Mesenchymal stem cell (in vitro differentiated cells and primary cell): ENCODE measurements at regions not wholly inside any gene's neighbourhood (a gene's known extent, or its start where the extent isn't known, plus 50 kb on each side); places are given as distances from the start of the nearest gene placed in this dataset.

Source experiments
- DNase-seq: peaks from one replicate; pipeline ENCODE4 v3.0.0-alpha.2; 2013
- H2AFZ ChIP-seq: one replicate; pipeline ENCODE4 v1.6.1; 2013; ENCODE audit warnings: low read depth, mild to moderate bottlenecking, control low read depth, inconsistent platforms, low read length, moderate library complexity
- H2AK5ac ChIP-seq: 2 replicates; pipeline ENCODE4 v1.6.1; 2013; ENCODE audit warnings: low read length, moderate library complexity, mild to moderate bottlenecking, inconsistent platforms; ENCODE audit not compliant: severe bottlenecking
- H2BK120ac ChIP-seq: one replicate; pipeline ENCODE4 v1.6.1; 2013; ENCODE audit warnings: low read depth, mild to moderate bottlenecking, inconsistent platforms, low read length, moderate library complexity
- H2BK12ac ChIP-seq, 2 experiments: one replicate each; pipeline ENCODE4 v1.6.1; 2013; ENCODE audit warnings: inconsistent platforms in 2 of 2, low read length in 2 of 2, mild to moderate bottlenecking in 2 of 2, moderate library complexity in 2 of 2, control low read depth in 1 of 2
- H2BK15ac ChIP-seq: one replicate; pipeline ENCODE4 v1.6.1; 2013; ENCODE audit warnings: mild to moderate bottlenecking, low read depth, inconsistent platforms; ENCODE audit not compliant: poor library complexity, severe bottlenecking
- H2BK5ac ChIP-seq: 2 replicates; pipeline ENCODE4 v1.6.1; 2013; ENCODE audit warnings: low read depth, mild to moderate bottlenecking, low read length, control low read depth, inconsistent platforms; ENCODE audit not compliant: poor library complexity, severe bottlenecking
- H3K14ac ChIP-seq, 2 experiments: one replicate each; pipeline ENCODE4 v1.6.1; 2013; ENCODE audit warnings: inconsistent platforms in 2 of 2, low read length in 2 of 2, control low read depth in 1 of 2, mild to moderate bottlenecking in 1 of 2, moderate library complexity in 1 of 2
- H3K18ac ChIP-seq, 2 experiments: one replicate each; pipeline ENCODE4 v1.6.1; 2013; ENCODE audit warnings: inconsistent platforms in 2 of 2, low read length in 2 of 2, control low read depth in 1 of 2, low read depth in 1 of 2, mild to moderate bottlenecking in 1 of 2
- H3K23ac ChIP-seq, 2 experiments: one replicate each; pipeline ENCODE4 v1.6.1; 2013; ENCODE audit warnings: inconsistent platforms in 2 of 2, low read length in 2 of 2, mild to moderate bottlenecking in 2 of 2, moderate library complexity in 2 of 2, control low read depth in 1 of 2
- H3K27ac ChIP-seq: 2 replicates; pipeline ENCODE4 v1.5.1; 2013; ENCODE audit warnings: mild to moderate bottlenecking, moderate library complexity, low read length, control low read depth, inconsistent platforms; ENCODE audit not compliant: poor library complexity, severe bottlenecking
- H3K27me3 ChIP-seq, 2 experiments: 2 replicates each; pipeline versions ENCODE4 v1.6.1 to v1.7.0; 2013; ENCODE audit warnings: low read length in 2 of 2, mild to moderate bottlenecking in 2 of 2, moderate library complexity in 2 of 2, control low read depth in 1 of 2, inconsistent platforms in 1 of 2; ENCODE audit not compliant: control insufficient read depth in 1 of 2, insufficient read depth in 1 of 2
- H3K36me3 ChIP-seq, 2 experiments: 2 replicates each; pipeline versions ENCODE4 v1.6.1 to v1.7.0; 2013; ENCODE audit warnings: low read length in 2 of 2, control low read depth in 1 of 2, inconsistent platforms in 1 of 2, low read depth in 1 of 2, mild to moderate bottlenecking in 1 of 2; ENCODE audit not compliant: insufficient read depth in 2 of 2, control insufficient read depth in 1 of 2
- H3K4ac ChIP-seq, 2 experiments: one replicate each; pipeline ENCODE4 v1.6.1; 2013; ENCODE audit warnings: inconsistent platforms in 2 of 2, low read length in 2 of 2, mild to moderate bottlenecking in 2 of 2, moderate library complexity in 2 of 2, control low read depth in 1 of 2, low read depth in 1 of 2
- H3K4me1 ChIP-seq: 2 replicates; pipeline ENCODE4 v1.6.1; 2013; ENCODE audit warnings: low read depth, low read length, control low read depth; ENCODE audit not compliant: control insufficient read depth, insufficient read depth
- H3K4me2 ChIP-seq: 2 replicates; pipeline ENCODE4 v1.6.1; 2013; ENCODE audit warnings: low read length, mild to moderate bottlenecking, inconsistent platforms; ENCODE audit not compliant: poor library complexity, severe bottlenecking
- H3K4me3 ChIP-seq, 2 experiments: 2 replicates each; pipeline versions ENCODE4 v1.5.1 to v1.7.0; 2013; ENCODE audit warnings: low read length in 2 of 2, mild to moderate bottlenecking in 2 of 2, control low read depth in 1 of 2, low read depth in 1 of 2; ENCODE audit not compliant: insufficient read depth in 1 of 2
- H3K79me1 ChIP-seq: replicated peaks from 2 replicates; pipeline ENCODE4 v1.6.1; 2013; ENCODE audit warnings: mild to moderate bottlenecking, control low read depth, low read length, inconsistent platforms; ENCODE audit not compliant: poor library complexity, severe bottlenecking
- H3K9ac ChIP-seq: 2 replicates; pipeline ENCODE4 v1.7.0; 2013; ENCODE audit warnings: mild to moderate bottlenecking, low read length, moderate library complexity
- H3K9me3 ChIP-seq: 2 replicates; pipeline ENCODE4 v1.7.0; 2013; ENCODE audit warnings: mild to moderate bottlenecking, low read length; ENCODE audit not compliant: control insufficient read depth
- H4K8ac ChIP-seq: one replicate; pipeline ENCODE4 v1.6.1; 2013; ENCODE audit warnings: inconsistent platforms, mild to moderate bottlenecking, low read length, moderate library complexity
- H4K91ac ChIP-seq: one replicate; pipeline ENCODE4 v1.6.1; 2013; ENCODE audit warnings: mild to moderate bottlenecking, low read length, inconsistent platforms
- WGBS: methylation state at CpG from one replicate; pipeline ENCODE4 v1.1.7; 2013; ENCODE audit warnings: mixed read lengths; 5-methylcytosine and 5-hydroxymethylcytosine counted together

- Histone ChIP-seq H2BK120ac (no peak overlapping the region), H3K14ac (no peak overlapping the region), H2BK15ac (no peak overlapping the region), H3K9ac (peak overlapping the region; percentile 25), H3K9me3 (no peaks in the 10 kb centered on the region), H3K18ac (no peak overlapping the region), H2BK12ac (no peak overlapping the region), H2BK5ac (no peak overlapping the region), H4K8ac (no peak overlapping the region), H3K4me2 (no peak overlapping the region), H3K4me1 (peaks cover 1% of the 10 kb centered on the region), H3K36me3 (no peaks in the 10 kb centered on the region), H2AK5ac (no peak overlapping the region), H3K27ac (no peak overlapping the region), H3K23ac (no peak overlapping the region), H3K27me3 (no peaks in the 10 kb centered on the region), H4K91ac (no peak overlapping the region), H3K4ac (no peak overlapping the region), H2AFZ (no peak overlapping the region), H3K4me3 (no peak overlapping the region), H3K79me1 (no peaks in the 10 kb centered on the region)
- peak; percentile 53 for DNase-seq
- WGBS: 72% methylated on average over 5 of the region's 5 CpGs
Observed at GRCh38 chr9:86494644-86495111, 140.5 kb upstream of the TUT7 start.

GRCh38 chr9:86491468-86492266, 137.5 kb upstream of the TUT7 start:
- H3K4ac ChIP-seq: no peak overlapping the region
- no peaks in the 10 kb centered on the region for H3K79me1 ChIP-seq
- H3K4me3 ChIP-seq: no peak overlapping the region
- no peak overlapping the region for H2BK15ac ChIP-seq
- no peaks in the 10 kb centered on the region for H3K27me3 ChIP-seq
- no peak overlapping the region for H3K4me2 ChIP-seq
- no peak overlapping the region for H3K27ac ChIP-seq
- no peak overlapping the region for H3K23ac ChIP-seq
- peaks cover 1% of the 10 kb centered on the region for H3K4me1 ChIP-seq
- no peak overlapping the region for H4K91ac ChIP-seq
- DNase-seq: no peak
- H3K36me3 ChIP-seq: no peaks in the 10 kb centered on the region
- H3K14ac ChIP-seq: no peak overlapping the region
- no peak overlapping the region for H2BK5ac ChIP-seq
- no peak overlapping the region for H2BK120ac ChIP-seq
- H2AK5ac ChIP-seq: no peak overlapping the region
- no peaks in the 10 kb centered on the region for H3K9me3 ChIP-seq
- WGBS: 79% methylated on average over 8 of the region's 8 CpGs
- no peak overlapping the region for H2BK12ac ChIP-seq
- H2AFZ ChIP-seq: no peak overlapping the region
- H4K8ac ChIP-seq: no peak overlapping the region
- H3K18ac ChIP-seq: no peak overlapping the region
- H3K9ac ChIP-seq: no peak overlapping the region

GRCh38 chr9:86488794-86489193, 134.6 kb upstream of the TUT7 start:
- no peak overlapping the region for H3K4me3 ChIP-seq
- no peak overlapping the region for H4K8ac ChIP-seq
- no peaks in the 10 kb centered on the region for H3K9me3 ChIP-seq
- H3K36me3 ChIP-seq: no peaks in the 10 kb centered on the region
- no peak overlapping the region for H2BK5ac ChIP-seq
- WGBS: 65% methylated on average over 6 of the region's 7 CpGs
- no peak overlapping the region for H3K18ac ChIP-seq
- H3K14ac ChIP-seq: no peak overlapping the region
- H3K27me3 ChIP-seq: no peaks in the 10 kb centered on the region
- H3K27ac ChIP-seq: no peak overlapping the region
- no peak for DNase-seq
- no peak overlapping the region for H2BK12ac ChIP-seq
- H3K4me1 ChIP-seq: peaks cover 7% of the 10 kb centered on the region
- H3K4me2 ChIP-seq: no peak overlapping the region
- H2AFZ ChIP-seq: no peak overlapping the region
- H3K79me1 ChIP-seq: no peaks in the 10 kb centered on the region
- H3K4ac ChIP-seq: no peak overlapping the region
- H3K9ac ChIP-seq: peak overlapping the region; percentile 15
- no peak overlapping the region for H4K91ac ChIP-seq
- H2AK5ac ChIP-seq: no peak overlapping the region
- H3K23ac ChIP-seq: no peak overlapping the region
- no peak overlapping the region for H2BK120ac ChIP-seq
- no peak overlapping the region for H2BK15ac ChIP-seq

GRCh38 chr9:86488345-86488744, 134.1 kb upstream of the TUT7 start:
- WGBS: 67% methylated on average over 6 of the region's 6 CpGs
- H2AK5ac ChIP-seq: no peak overlapping the region

More at GRCh38 chr9:86488345-86488744, 134.1 kb upstream of the TUT7 start:
- Histone ChIP-seq H2AFZ (no peak overlapping the region), H3K36me3 (no peaks in the 10 kb centered on the region), H2BK12ac (no peak overlapping the region), H4K8ac (no peak overlapping the region), H2BK120ac (no peak overlapping the region), H3K4me1 (peaks cover 7% of the 10 kb centered on the region), H3K9ac (peak overlapping the region; percentile 15), H3K4ac (no peak overlapping the region), H3K4me2 (no peak overlapping the region), H3K14ac (no peak overlapping the region), H3K18ac (no peak overlapping the region), H3K9me3 (no peaks in the 10 kb centered on the region), H3K79me1 (no peaks in the 10 kb centered on the region), H3K27ac (no peak overlapping the region), H2BK5ac (no peak overlapping the region), H3K27me3 (no peaks in the 10 kb centered on the region), H3K4me3 (no peak overlapping the region), H2BK15ac (no peak overlapping the region), H4K91ac (peak overlapping the region; percentile 10), H3K23ac (no peak overlapping the region)
- DNase-seq: no peak
